Kidney (tissue), 13 donors: ENCODE measurements at regions not wholly inside any gene's neighbourhood (a gene's known extent, or its start where the extent isn't known, plus 50 kb on each side); places are given as distances from the start of the nearest gene placed in this dataset.

ENCODE experiments used
- DNase-seq, 5 donors: peaks; one replicate each; pipeline ENCODE4 v3.0.0-alpha.2; 2013 to 2020
- FAIRE-seq: peaks from 2 replicates; lab custom pipeline; 2012; peaks lifted over from hg19 to GRCh38; lab: Jason Lieb, UNC
- H3K27ac ChIP-seq, 2 donors: one replicate each; pipeline ENCODE4 v1.7.0; 2013; ENCODE audit warnings: low read depth in 2 of 2, low read length in 2 of 2, inconsistent platforms in 1 of 2
- H3K27me3 ChIP-seq: one replicate; pipeline ENCODE4 v1.7.1; 2013; ENCODE audit warnings: low read length, inconsistent platforms; ENCODE audit not compliant: control insufficient read depth, insufficient read depth
- H3K36me3 ChIP-seq, 3 donors: one replicate each; pipeline versions ENCODE4 v1.7.0 to v1.7.1; 2013; ENCODE audit warnings: low read length in 3 of 3, control low read depth in 1 of 3, inconsistent platforms in 1 of 3; ENCODE audit not compliant: insufficient read depth in 3 of 3, control insufficient read depth in 2 of 3
- H3K4me1 ChIP-seq, 3 donors: one replicate each; pipeline versions ENCODE4 v1.7.0 to v1.7.1; 2013; ENCODE audit warnings: low read length in 3 of 3, inconsistent platforms in 1 of 3, low read depth in 1 of 3; ENCODE audit not compliant: control insufficient read depth in 2 of 3, insufficient read depth in 2 of 3
- H3K4me3 ChIP-seq, 3 donors: one replicate each; pipeline versions ENCODE4 v1.7.0 to v1.8.1; 2013; ENCODE audit warnings: low read length in 3 of 3, control low read depth in 1 of 3, inconsistent platforms in 1 of 3
- H3K9ac ChIP-seq, 3 donors: one replicate each; pipeline versions ENCODE4 v1.7.0 to v1.7.1; 2013; ENCODE audit warnings: low read length in 3 of 3, control low read depth in 1 of 3, inconsistent platforms in 1 of 3
- H3K9me3 ChIP-seq, 3 donors: one replicate each; pipeline versions ENCODE4 v1.7.0 to v1.7.1; 2013; ENCODE audit warnings: low read length in 3 of 3, control low read depth in 1 of 3, inconsistent platforms in 1 of 3; ENCODE audit not compliant: control insufficient read depth in 2 of 3, insufficient read depth in 1 of 3
- CTCF ChIP-seq: IDR thresholded peaks from 3 replicates; pipeline ENCODE4 v1.5.1; 2012; ENCODE audit warnings: mild to moderate bottlenecking, moderate library complexity, borderline replicate concordance; ENCODE audit not compliant: insufficient read depth; ENCODE audit errors: extremely low read depth
- intact Hi-C: fragments of 100-400 bp; cut with DNase I; formaldehyde crosslinking; loops from one replicate; pipeline ENCODE4 v1.11.1; 2022
- donor health status: control.
- donor health status: control.
- donor health status: control.
- donor health status: control.
- donor health status: control.
- donor health status: DM: yes; HTN: yes; CAD: no.
- donor health status: Normal renal cell carcinoma (clear cell type).

- no peak overlapping the region for H3K4me3 ChIP-seq
- no peak for DNase-seq
- H3K36me3 ChIP-seq = no peaks in the 10 kb centered on the region
- H3K9ac ChIP-seq = no peak overlapping the region
- no peaks in the 10 kb centered on the region for H3K9me3 ChIP-seq
- H3K4me1 ChIP-seq = no peaks in the 10 kb centered on the region
- no peak for FAIRE-seq
- intact Hi-C loops = no loop called here
- no peak overlapping the region for H3K27ac ChIP-seq
- no peaks in the 10 kb centered on the region for H3K27me3 ChIP-seq
- no peak for TF ChIP-seq CTCF
Measured at GRCh38 chr2:104045071-104045470, 808.8 kb upstream of the POU3F3 start.

- no peak for FAIRE-seq
Measured at GRCh38 chr2:104046466-104046865, 807.4 kb upstream of the POU3F3 start.

GRCh38 chr2:104047516-104047915 lies 806.4 kb upstream of the POU3F3 start:
- Histone ChIP-seq H3K36me3 (no peaks in the 10 kb centered on the region), H3K9me3 (no peaks in the 10 kb centered on the region), H3K9ac (no peak overlapping the region), H3K27ac (no peak overlapping the region), H3K4me3 (no peak overlapping the region), H3K27me3 (no peaks in the 10 kb centered on the region), H3K4me1 (no peaks in the 10 kb centered on the region)
- no peak for TF ChIP-seq CTCF
- DNase-seq (no peak), FAIRE-seq (no peak)
- intact Hi-C loops = no loop called here

More at GRCh38 chr2:104046466-104046865, 807.4 kb upstream of the POU3F3 start:
- no peak for DNase-seq
- Histone ChIP-seq H3K4me3 (no peak overlapping the region), H3K9me3 (no peaks in the 10 kb centered on the region), H3K27ac (no peak overlapping the region), H3K9ac (no peak overlapping the region), H3K4me1 (no peaks in the 10 kb centered on the region), H3K27me3 (no peaks in the 10 kb centered on the region), H3K36me3 (no peaks in the 10 kb centered on the region)
- TF ChIP-seq CTCF = no peak
- intact Hi-C loops = no loop called here

- Histone ChIP-seq H3K4me1 (no peaks in the 10 kb centered on the region), H3K27ac (no peak overlapping the region), H3K9ac (no peak overlapping the region), H3K9me3 (no peaks in the 10 kb centered on the region), H3K36me3 (no peaks in the 10 kb centered on the region), H3K4me3 (no peak overlapping the region), H3K27me3 (no peaks in the 10 kb centered on the region)
- intact Hi-C loops = no loop called here
- TF ChIP-seq CTCF = no peak
- FAIRE-seq (no peak), DNase-seq (no peak)
Measured at GRCh38 chr2:104049438-104049837, 804.5 kb upstream of the POU3F3 start.
